ENCODE measurements at regions not wholly inside any gene's neighbourhood (a gene's known extent, or its start where the extent isn't known, plus 50 kb on each side); places are given as distances from the start of the nearest gene placed in this dataset.

- TF ChIP-seq CTCF (conservative IDR thresholded peaks at IDR 0.05; ENCODE audit: low read depth, low read length) (no peak), CHD1 (IDR thresholded peaks at IDR 0.05; ENCODE audit: low read depth, low read length) (no peak), POLR2A (IDR thresholded peaks at IDR 0.05; ENCODE audit: low read depth, low read length) (no peak)
These were observed 86.8 kb upstream of the PARP11 start for GRCh38 chr12:3959799-3960560.

Measured in IMR-90 (cell line).